GM23248 (cell line): ENCODE measurements at regions not wholly inside any gene's neighbourhood (a gene's known extent, or its start where the extent isn't known, plus 50 kb on each side); places are given as distances from the start of the nearest gene placed in this dataset.

Experiments used
- EZH2 ChIP-seq: fragments of 200-600 bp; sonication (generic); IDR thresholded peaks from 2 replicates; pipeline ENCODE4 v1.6.1; 2018; ENCODE audit warnings: antibody characterized with exemption, mild to moderate bottlenecking; ENCODE audit not compliant: insufficient read depth, poor library complexity, severe bottlenecking
- EZH2phosphoT487 ChIP-seq: fragments of 200-600 bp; sonication (generic); IDR thresholded peaks from 2 replicates; pipeline ENCODE4 v1.6.1; 2018; ENCODE audit warnings: antibody characterized with exemption, moderate library complexity, mild to moderate bottlenecking, low read depth; ENCODE audit not compliant: insufficient read depth

DNA sequence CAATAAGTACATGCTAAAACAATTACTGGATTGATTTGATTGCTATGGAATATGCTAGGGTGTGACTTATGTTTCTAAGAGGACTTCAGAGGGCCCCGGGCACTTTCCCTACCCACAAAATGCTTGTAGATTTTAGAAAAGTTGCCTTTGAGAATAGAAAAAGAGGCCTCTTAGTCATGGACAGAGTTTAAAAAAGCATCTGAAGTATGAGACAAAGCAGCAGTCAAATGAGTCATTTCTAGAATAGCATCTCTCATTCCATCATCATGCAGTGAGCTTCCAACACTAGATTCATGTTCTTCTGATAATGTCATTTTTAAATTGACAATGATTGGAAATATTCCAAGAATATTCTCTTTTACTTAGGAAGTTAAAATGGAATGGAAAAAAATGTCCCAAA is 675.1 kb upstream of the PCDH15 start:
- TF ChIP-seq EZH2phosphoT487 (no peak), EZH2 (no peak)
